Activated CD4-positive, alpha-beta T cell treated with anti-CD3 and anti-CD28 coated beads, Interleukin-2, Interleukin-6, amounts not matched to agents 100 ng/mL and 50 ng/mL, durations not matched to agents 16 hours and 8 hours (primary cell): ENCODE measurements at regions not wholly inside any gene's neighbourhood (a gene's known extent, or its start where the extent isn't known, plus 50 kb on each side); places are given as distances from the start of the nearest gene placed in this dataset.
"Not testable (repeated sequence)": the region's sequence is repeated elsewhere in the genome, so short reads cannot be mapped to it uniquely, and the experiment has no call there.

Experiments used
- DNase-seq: peaks from one replicate; pipeline ENCODE4 v3.0.0-alpha.2; 2020

DNA sequence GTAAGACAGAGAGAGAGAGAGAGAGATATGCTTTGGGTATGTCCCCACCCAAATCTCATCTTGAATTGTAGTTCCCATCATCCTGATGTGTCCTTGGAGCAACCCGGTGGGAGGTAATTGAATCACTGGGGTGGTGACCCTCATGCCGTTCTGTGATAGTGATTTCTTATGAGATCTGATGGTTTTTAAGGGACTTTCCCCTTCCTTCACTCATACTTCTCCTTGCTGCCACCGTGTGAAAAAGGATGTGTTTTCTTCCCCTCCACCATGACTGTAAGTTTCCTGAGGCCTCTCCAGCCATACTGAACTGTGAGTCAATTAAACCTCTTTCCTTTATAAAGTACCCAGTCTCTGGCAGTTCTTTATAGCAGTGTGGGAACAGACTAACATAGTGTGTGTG, 60.3 kb downstream of the EOMES start:
- DNase-seq, result no peak

- peak; percentile 48 for DNase-seq
Measured at GRCh38 chr3:27659279-27660021, 62.7 kb downstream of the EOMES start.

GRCh38 chr3:27658741-27659140, 63.4 kb downstream of the EOMES start:
- no peak for DNase-seq

DNA sequence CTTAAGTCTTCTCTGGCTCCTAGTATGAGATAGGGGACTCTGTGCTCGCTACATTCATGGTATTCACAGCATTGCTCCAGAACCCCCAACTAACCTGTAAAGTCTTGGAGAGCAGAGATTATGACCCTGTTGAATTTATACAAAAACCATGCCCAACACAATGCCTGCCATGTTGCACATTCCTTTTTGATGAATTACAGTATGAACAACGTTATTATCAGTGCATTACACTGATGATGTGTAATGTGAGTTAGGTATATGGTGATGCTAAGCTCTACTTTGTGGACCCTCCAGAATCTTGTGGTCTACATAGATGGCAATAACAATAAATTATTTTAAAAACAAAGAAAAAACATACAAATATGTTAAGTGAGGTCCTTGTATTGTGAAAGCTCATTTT, 64.3 kb downstream of the EOMES start:
- DNase-seq, result no peak

DNA sequence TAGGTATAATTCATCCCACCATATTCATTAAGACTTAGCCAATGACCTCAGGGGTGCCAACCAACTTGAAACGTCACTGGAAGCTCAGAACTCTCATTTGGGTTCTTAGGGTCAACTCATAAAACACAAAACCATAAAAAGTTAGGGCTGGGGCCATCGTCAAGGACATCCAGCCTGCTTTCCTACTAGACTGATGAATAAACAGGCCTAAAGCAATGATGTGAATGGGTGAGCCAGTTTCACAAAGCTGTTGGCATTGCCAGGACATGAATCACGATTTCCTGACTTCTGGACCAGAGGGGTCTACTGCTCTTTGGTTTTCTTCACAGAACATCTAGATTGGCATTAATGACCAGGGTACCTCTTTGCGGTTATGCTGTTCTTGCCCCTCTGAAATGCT, 64.7 kb downstream of the EOMES start:
- DNase-seq, result no peak

DNA sequence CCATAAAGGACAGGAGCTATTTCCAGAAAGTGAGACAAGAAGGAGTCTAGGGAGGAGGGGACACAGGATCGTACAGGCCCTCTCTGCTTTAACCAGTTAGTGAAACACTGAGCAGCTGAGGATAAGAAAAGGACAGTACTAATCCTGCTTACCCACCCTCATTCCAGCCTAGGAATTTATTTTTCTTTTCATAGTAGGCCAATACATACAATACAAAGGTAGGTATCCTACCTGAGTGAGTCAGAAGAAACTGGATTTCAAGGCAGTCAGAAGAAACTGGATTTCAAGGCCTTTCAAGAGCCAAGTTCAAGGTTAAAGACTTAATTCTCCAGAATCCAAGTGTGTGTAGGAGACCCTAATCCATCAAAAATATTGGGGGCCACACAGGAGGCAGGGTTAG, 65.3 kb downstream of the EOMES start:
- no peak for DNase-seq

DNA sequence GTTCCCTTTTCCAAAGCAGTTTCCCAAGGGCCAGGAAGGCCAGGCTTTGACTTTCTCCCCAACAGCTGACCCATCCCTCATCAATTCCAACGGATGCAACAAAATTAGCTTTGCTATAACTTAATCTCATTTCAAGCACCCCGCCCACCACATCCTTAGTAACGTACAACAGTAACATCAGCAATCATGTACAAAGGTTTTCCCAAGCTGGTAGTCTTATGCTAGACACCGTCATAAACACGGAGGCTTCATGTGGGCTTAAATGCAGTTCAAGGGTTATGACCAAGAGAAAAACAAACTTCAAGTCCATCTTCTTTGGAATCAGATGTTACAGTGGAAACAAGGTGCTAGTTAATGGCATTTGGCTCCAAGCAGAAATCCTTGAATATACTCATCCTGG, 66.6 kb downstream of the EOMES start:
- no peak for DNase-seq

DNA sequence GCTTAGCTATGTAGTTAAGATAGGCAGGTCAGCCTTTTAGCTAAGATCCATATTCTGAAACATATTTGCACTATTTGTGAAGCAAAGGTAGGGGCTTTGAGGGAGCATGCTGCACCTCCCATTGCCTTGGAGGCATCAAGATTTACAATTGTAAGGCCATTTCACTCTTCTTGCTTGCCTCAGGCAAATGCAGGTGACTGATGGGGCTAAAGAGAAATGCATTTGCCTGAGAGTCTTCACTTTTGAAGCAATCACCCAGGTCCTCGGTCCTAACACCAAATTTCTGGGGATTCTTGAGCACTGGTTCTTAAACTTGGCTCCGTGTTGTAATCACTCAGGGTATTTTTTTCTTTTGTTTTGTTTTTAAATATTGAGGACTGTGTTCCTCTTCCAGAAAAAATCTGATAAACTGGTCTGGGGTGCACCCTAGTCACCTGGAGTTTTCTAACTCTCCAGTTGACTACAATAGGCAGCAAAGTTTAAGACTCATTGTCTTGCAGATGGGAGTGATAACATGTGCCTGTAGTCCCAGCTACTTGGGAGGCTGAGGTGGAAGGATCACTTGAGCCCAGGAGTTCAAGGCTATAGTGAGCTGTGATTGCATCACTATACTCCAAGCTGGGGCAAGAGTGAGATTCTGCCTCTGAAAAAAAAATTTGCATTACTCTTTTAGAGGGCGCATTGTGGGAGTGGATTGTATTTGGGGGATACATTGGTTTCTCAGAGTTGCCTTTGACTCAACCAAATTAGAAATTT, 68.1 kb downstream of the EOMES start:
- no peak for DNase-seq

GRCh38 chr3:27649277-27649676, 72.8 kb downstream of the EOMES start:
- DNase-seq, result no peak

GRCh38 chr3:27646896-27647295, 75.2 kb downstream of the EOMES start:
- no peak for DNase-seq

GRCh38 chr3:27644941-27645340, 77.2 kb downstream of the EOMES start:
- no peak for DNase-seq

DNA sequence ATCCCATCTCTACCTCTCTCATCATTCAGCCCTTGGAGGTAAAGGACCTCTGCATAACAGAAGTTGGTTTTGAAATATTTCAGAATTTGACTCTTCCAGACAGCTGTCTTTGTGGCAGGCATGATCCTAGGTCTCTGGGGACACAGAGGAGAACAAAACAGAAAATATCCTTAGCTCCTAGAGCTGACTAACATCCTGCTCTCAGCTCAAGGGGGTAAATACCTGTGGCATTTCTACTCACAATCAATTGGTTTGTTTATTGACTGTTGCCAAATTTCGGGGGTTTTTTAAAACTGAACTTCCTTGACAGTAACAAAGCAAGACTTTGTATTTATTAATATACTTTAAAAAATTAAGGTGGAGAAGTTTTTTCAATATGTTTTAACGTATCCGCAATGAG, 78.8 kb downstream of the EOMES start:
- no peak for DNase-seq

- DNase-seq, result no peak
Measured at GRCh38 chr3:27642796-27643195, 79.3 kb downstream of the EOMES start.

GRCh38 chr3:27641888-27642601, 80.1 kb downstream of the EOMES start:
- DNase-seq, result no peak

- no peak for DNase-seq
Measured at GRCh38 chr3:27641271-27641800, 80.8 kb downstream of the EOMES start.

- peak; percentile 67 for DNase-seq
Measured at GRCh38 chr3:27639271-27639670, 82.9 kb downstream of the EOMES start.

DNA sequence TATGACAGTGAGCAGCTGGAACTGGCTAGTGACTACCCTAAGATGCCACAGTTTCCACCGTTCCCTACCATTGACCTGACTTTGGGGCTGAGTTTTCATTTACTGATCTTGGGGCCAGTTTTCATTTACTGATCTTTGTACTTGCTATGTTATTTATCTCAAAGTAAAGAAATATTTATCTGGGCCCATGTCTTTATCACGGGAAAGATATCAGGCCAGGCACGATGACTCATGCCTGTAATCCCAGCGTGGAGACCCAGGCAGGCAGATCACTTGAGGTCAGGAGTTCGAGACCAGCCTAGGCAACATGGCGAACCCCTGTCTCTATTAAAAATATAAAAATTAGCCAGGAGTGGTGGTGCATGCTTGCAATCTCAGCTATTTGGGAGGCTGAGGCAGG, 83.5 kb downstream of the EOMES start:
- no peak for DNase-seq

DNA sequence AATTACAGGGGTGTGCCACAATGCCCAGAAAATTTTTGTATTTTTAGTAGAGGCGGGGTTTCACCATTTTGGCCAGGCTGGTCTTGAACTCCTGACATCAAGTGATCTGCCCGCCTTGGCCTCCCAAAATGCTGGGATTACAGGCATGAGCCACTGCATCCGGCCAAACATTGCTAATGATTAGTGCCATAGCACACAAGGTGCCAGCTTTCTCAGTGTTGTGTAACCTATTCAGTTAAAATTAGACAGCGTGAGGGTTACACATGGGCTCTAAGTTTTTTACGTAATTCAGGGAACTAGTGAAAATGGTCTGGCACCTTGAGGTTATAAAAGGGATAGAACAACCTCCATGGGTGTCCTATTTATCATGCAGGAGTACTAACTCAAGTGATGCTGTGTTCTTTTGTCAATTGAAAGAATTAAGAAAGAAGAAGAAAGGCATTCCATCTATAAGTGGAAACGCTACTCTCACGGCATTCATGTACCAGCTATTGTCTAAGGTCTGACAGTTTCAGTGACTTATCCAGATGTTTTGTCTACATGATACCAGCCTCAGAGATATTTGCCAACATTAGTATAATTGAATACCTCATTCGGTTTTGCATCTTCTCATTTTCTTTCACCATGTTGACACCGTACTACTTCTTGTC, 84.7 kb downstream of the EOMES start:
- no peak for DNase-seq

DNA sequence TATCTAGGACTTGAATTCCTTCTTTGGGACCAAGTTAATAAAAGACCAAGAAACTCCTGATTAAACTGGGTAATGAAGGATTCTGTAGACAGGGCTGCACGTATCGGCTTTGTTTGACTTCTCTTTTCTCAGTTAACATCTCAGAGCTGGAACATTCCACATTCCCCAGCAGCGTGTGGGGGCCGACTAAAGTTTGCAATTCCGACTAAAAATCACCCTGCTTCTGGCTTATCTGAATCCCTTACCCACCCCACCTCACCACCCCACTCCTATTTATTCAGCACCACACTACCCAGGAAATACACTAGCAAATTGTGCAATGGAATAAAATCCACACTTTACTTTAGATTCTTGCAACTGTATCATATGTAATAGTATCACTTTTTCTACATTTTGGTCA, 87.1 kb downstream of the EOMES start:
- not testable (repeated sequence) for DNase-seq

- DNase-seq, result peak; percentile 58
Measured at GRCh38 chr3:27633224-27633545, 88.9 kb downstream of the EOMES start.

GRCh38 chr3:27632431-27633223, 89.5 kb downstream of the EOMES start:
- DNase-seq, result peak; percentile 63

DNA sequence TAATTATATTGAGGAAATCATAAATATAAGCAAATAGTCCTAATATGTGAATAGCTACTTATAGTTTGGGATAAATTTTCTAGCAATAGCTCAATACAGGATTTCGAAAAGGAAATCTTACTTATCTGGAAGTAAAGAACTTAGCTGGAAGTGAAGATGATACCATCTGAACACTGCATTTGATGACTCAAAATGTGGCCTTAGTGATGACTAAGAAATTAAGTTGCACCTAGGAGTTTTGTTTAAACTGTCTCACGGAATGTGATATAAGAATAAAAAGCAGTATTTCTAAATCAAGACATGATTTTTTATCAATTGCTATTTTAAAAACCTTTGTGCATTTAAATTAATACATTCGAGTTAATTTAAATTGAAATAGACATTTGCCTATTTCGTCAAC, 91.2 kb downstream of the EOMES start:
- peak; percentile 78 for DNase-seq
